Lower lobe of right lung (tissue), 2 donors: ENCODE measurements at regions not wholly inside any gene's neighbourhood (a gene's known extent, or its start where the extent isn't known, plus 50 kb on each side); places are given as distances from the start of the nearest gene placed in this dataset.
A peak's percentile ranks its signal among the peaks of the same experiment; 100 is the strongest.

Experiments
- ATAC-seq, 2 donors: fragments of 200-7000 bp; cut with Tn5 transposase; one replicate each; pipeline ENCODE4 v1.9.1; 2020 to 2022; ENCODE audit warnings: mild to moderate bottlenecking in 2 of 2, moderate library complexity in 2 of 2
- DNase-seq: peaks from one replicate; pipeline ENCODE4 v3.0.0-alpha.2; 2020
- H3K27ac ChIP-seq: fragments of 200-600 bp; one replicate; pipeline ENCODE4 v1.8.0; 2022
- H3K27me3 ChIP-seq: fragments of 200-600 bp; one replicate; pipeline ENCODE4 v1.8.0; 2022; ENCODE audit warnings: low read depth
- H3K36me3 ChIP-seq: fragments of 200-600 bp; one replicate; pipeline ENCODE4 v1.8.0; 2022; ENCODE audit warnings: mild to moderate bottlenecking
- H3K4me1 ChIP-seq: fragments of 200-600 bp; one replicate; pipeline ENCODE4 v1.8.0; 2022
- H3K4me3 ChIP-seq: fragments of 200-600 bp; one replicate; pipeline ENCODE4 v1.8.0; 2022; ENCODE audit warnings: mild to moderate bottlenecking
- H3K9me3 ChIP-seq: fragments of 200-600 bp; one replicate; pipeline ENCODE4 v1.8.0; 2022
- intact Hi-C: fragments of 100-400 bp; cut with DNase I; formaldehyde crosslinking; loops from one replicate; pipeline ENCODE4 v1.11.0; 2022
- TF ChIP-seq, protein P1 (sequence below): fragments of 200-600 bp; IDR thresholded peaks from one replicate; pipeline ENCODE4 v1.8.0; 2022; ENCODE audit warnings: antibody characterized with exemption, mild to moderate bottlenecking
- donor health status: DM: no; HTN: yes; CAD: no; lungs with severe emphysema.

DNA sequence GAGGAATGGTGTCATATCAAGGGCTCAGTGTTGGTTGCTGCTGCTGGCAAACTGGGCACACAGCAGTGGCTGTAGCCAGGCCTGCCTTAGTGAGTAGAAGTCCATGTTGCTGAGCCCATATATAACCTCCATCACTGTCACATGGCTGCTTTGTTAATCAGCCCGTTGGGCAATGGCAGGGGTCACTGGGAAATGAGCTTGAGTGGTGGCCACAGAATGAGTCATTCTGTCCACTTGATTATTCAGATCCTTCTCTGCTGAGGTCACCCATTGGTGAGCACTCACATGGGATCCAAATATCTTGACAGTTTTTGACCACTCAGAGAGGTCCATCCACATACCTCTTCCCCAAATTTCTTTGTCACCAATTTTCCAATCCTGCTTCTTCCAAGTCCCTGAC, 898.9 kb upstream of the EYS start:
- DNase-seq (no peak), ATAC-seq (no peak)
- no peak overlapping the region for H3K27ac ChIP-seq
- H3K36me3 ChIP-seq = no peaks in the 10 kb centered on the region
- H3K4me1 ChIP-seq = no peaks in the 10 kb centered on the region
- TF ChIP-seq, protein P1, sequence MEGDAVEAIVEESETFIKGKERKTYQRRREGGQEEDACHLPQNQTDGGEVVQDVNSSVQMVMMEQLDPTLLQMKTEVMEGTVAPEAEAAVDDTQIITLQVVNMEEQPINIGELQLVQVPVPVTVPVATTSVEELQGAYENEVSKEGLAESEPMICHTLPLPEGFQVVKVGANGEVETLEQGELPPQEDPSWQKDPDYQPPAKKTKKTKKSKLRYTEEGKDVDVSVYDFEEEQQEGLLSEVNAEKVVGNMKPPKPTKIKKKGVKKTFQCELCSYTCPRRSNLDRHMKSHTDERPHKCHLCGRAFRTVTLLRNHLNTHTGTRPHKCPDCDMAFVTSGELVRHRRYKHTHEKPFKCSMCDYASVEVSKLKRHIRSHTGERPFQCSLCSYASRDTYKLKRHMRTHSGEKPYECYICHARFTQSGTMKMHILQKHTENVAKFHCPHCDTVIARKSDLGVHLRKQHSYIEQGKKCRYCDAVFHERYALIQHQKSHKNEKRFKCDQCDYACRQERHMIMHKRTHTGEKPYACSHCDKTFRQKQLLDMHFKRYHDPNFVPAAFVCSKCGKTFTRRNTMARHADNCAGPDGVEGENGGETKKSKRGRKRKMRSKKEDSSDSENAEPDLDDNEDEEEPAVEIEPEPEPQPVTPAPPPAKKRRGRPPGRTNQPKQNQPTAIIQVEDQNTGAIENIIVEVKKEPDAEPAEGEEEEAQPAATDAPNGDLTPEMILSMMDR = no peak
- no peaks in the 10 kb centered on the region for H3K9me3 ChIP-seq
- H3K4me3 ChIP-seq = no peak overlapping the region
- intact Hi-C loops = no loop called here
- H3K27me3 ChIP-seq = no peaks in the 10 kb centered on the region

- Histone ChIP-seq H3K9me3 (no peaks in the 10 kb centered on the region), H3K4me1 (no peaks in the 10 kb centered on the region), H3K36me3 (no peaks in the 10 kb centered on the region), H3K27ac (no peak overlapping the region), H3K4me3 (no peak overlapping the region), H3K27me3 (no peaks in the 10 kb centered on the region)
- no peak for DNase-seq
- intact Hi-C loops = no loop called here
- no peak for ATAC-seq
- TF ChIP-seq, protein P1 = no peak
These were observed 898.0 kb upstream of the EYS start for GRCh38 chr6:66605011-66605410.

GRCh38 chr6:66599541-66599940, 892.5 kb upstream of the EYS start:
- Histone ChIP-seq H3K36me3 (no peaks in the 10 kb centered on the region), H3K27ac (no peak overlapping the region), H3K27me3 (no peaks in the 10 kb centered on the region), H3K4me3 (no peak overlapping the region), H3K4me1 (no peaks in the 10 kb centered on the region), H3K9me3 (no peaks in the 10 kb centered on the region)
- ATAC-seq = no peak
- TF ChIP-seq, protein P1 = no peak
- DNase-seq = no peak
- intact Hi-C loops = no loop called here

- DNase-seq = no peak
- no peaks in the 10 kb centered on the region for H3K27me3 ChIP-seq
- H3K9me3 ChIP-seq = no peaks in the 10 kb centered on the region
- TF ChIP-seq, protein P1 = no peak
- H3K4me1 ChIP-seq = no peaks in the 10 kb centered on the region
- H3K27ac ChIP-seq = no peak overlapping the region
- H3K4me3 ChIP-seq = no peak overlapping the region
- H3K36me3 ChIP-seq = no peaks in the 10 kb centered on the region
- intact Hi-C loops = no loop called here
- no peak for ATAC-seq
These were observed 871.3 kb upstream of the EYS start for GRCh38 chr6:66578362-66578761.

- Histone ChIP-seq H3K36me3 (no peaks in the 10 kb centered on the region), H3K4me1 (no peaks in the 10 kb centered on the region), H3K9me3 (no peaks in the 10 kb centered on the region), H3K27me3 (no peaks in the 10 kb centered on the region), H3K27ac (no peak overlapping the region), H3K4me3 (no peak overlapping the region)
- TF ChIP-seq, protein P1 = no peak
- DNase-seq (no peak), ATAC-seq (peak in 1 of 2 donors; percentile 37)
- intact Hi-C loops = no loop called here
These were observed 861.2 kb upstream of the EYS start for GRCh38 chr6:66568271-66568670.

DNA sequence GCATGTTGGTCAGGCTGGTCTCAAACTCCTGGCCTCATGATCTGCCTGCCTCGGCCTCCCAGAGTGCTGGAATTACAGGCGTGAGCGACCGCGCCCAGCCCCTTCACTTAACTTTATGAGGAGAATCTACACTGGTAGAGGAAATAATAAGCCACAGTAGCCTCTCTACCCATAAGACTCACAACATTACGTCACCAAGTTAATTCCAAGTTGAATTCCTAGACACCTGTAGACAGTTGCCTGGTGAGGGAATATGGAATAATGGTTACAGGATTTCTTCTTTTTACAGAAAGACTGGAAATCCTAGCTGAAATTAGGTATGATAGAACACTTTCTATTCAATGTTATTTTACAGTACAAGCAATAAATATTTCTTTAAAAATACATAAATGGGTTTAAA, 854.5 kb upstream of the EYS start:
- no peak for ATAC-seq
- no peak for DNase-seq
- no peaks in the 10 kb centered on the region for H3K36me3 ChIP-seq
- no peaks in the 10 kb centered on the region for H3K4me1 ChIP-seq
- TF ChIP-seq, protein P1 = no peak
- H3K27ac ChIP-seq = no peak overlapping the region
- no peaks in the 10 kb centered on the region for H3K9me3 ChIP-seq
- intact Hi-C loops = no loop called here
- H3K27me3 ChIP-seq = no peaks in the 10 kb centered on the region
- no peak overlapping the region for H3K4me3 ChIP-seq
